GM12878 (cell line): ENCODE measurements at regions not wholly inside any gene's neighbourhood (a gene's known extent, or its start where the extent isn't known, plus 50 kb on each side); places are given as distances from the start of the nearest gene placed in this dataset.

ENCODE experiments used
- IKZF1 ChIP-seq: fragments of 450-650 bp; conservative IDR thresholded peaks from 2 replicates; pipeline ENCODE4 v1.6.1; 2017; ENCODE audit warnings: antibody characterized with exemption, mild to moderate bottlenecking
- YY1 ChIP-seq: IDR thresholded peaks from 2 replicates; pipeline ENCODE4 v1.6.1; 2011; ENCODE audit warnings: low read depth, mild to moderate bottlenecking, low read length

DNA sequence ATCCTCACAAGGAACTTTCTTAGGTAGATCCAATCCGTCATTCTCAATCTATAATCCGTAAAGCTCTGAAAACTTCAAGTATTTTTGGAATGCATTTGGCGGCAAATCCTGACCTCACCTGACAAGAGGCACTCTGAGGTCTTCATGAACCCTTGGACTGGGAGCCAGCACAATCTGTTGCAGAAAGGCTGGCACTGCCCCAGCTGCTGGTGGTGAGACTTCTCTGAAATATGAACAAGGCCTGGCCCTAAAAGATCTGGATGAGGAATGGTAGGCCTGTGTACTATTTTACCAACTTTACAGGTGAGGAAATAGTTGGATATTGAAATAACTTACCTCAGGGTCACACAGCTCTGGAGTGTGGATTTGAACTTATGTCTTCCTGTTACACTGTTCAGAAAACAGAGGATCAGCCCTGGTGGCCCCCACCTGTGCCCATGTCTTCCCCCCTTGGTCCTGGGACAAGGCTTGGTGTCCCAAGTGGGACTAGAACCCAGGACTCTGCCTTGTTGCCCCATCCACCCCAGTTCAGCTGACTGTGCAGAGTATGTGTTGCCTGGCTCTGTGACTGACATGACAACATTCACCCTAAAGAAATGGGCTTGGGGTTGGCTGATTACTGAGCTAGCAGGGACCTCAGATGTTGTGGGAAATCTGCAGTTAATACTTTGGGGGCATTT is 471.4 kb downstream of the MN1 start:
- TF ChIP-seq YY1 (no peak), IKZF1 (no peak)
